HG02763 (cell line): ENCODE measurements at regions not wholly inside any gene's neighbourhood (a gene's known extent, or its start where the extent isn't known, plus 50 kb on each side); places are given as distances from the start of the nearest gene placed in this dataset.
"Not testable (repeated sequence)": the region's sequence is repeated elsewhere in the genome, so short reads cannot be mapped to it uniquely, and the experiment has no call there.

ENCODE experiments used
- ATAC-seq: cut with Tn5 transposase; IDR thresholded peaks from one replicate; pipeline ENCODE4 v1.9.1; 2021; ENCODE audit warnings: mild to moderate bottlenecking, moderate library complexity; ENCODE audit not compliant: unreplicated experiment

GRCh38 chr20:53727239-53727638 is 133.6 kb upstream of the ZNF217 start:
- ATAC-seq = not testable (repeated sequence)

- ATAC-seq = no peak
Observed at GRCh38 chr20:53725575-53725970, 131.9 kb upstream of the ZNF217 start.

GRCh38 chr20:53723621-53724020 is 130.0 kb upstream of the ZNF217 start:
- ATAC-seq = no peak

GRCh38 chr20:53723045-53723444 is 129.4 kb upstream of the ZNF217 start:
- ATAC-seq = no peak

- no peak for ATAC-seq
Observed at GRCh38 chr20:53722515-53723036, 128.9 kb upstream of the ZNF217 start.

- ATAC-seq = not testable (repeated sequence)
Observed at GRCh38 chr20:53721445-53721963, 127.9 kb upstream of the ZNF217 start.

GRCh38 chr20:53719171-53719803 is 125.6 kb upstream of the ZNF217 start:
- not testable (repeated sequence) for ATAC-seq

GRCh38 chr20:53718142-53719021 is 124.7 kb upstream of the ZNF217 start:
- no peak for ATAC-seq

- ATAC-seq = no peak
Observed at GRCh38 chr20:53716395-53716794, 122.8 kb upstream of the ZNF217 start.

GRCh38 chr20:53714524-53714923 is 120.9 kb upstream of the ZNF217 start:
- ATAC-seq = no peak

GRCh38 chr20:53713328-53714056 is 119.9 kb upstream of the ZNF217 start:
- no peak for ATAC-seq

GRCh38 chr20:53712212-53712977 is 118.8 kb upstream of the ZNF217 start:
- ATAC-seq = no peak

- ATAC-seq = no peak
Observed at GRCh38 chr20:53711333-53712211, 117.9 kb upstream of the ZNF217 start.

- ATAC-seq = peak; percentile 56
Observed at GRCh38 chr20:53708129-53708968, 114.7 kb upstream of the ZNF217 start.

GRCh38 chr20:53707371-53708055 is 113.9 kb upstream of the ZNF217 start:
- peak; percentile 33 for ATAC-seq

GRCh38 chr20:53706466-53707370 is 113.1 kb upstream of the ZNF217 start:
- no peak for ATAC-seq

- ATAC-seq = no peak
Observed at GRCh38 chr20:53706008-53706465, 112.4 kb upstream of the ZNF217 start.
